GM12892 (cell line): ENCODE measurements at regions not wholly inside any gene's neighbourhood (a gene's known extent, or its start where the extent isn't known, plus 50 kb on each side); places are given as distances from the start of the nearest gene placed in this dataset.

ENCODE experiments used
- POLR2A ChIP-seq: IDR thresholded peaks from 2 replicates; pipeline ENCODE4 v1.6.1; 2011; ENCODE audit warnings: low read depth, low read length, control low read depth
- POLR2AphosphoS5 ChIP-seq: IDR thresholded peaks from 2 replicates; pipeline ENCODE4 v1.6.1; 2011; ENCODE audit warnings: low read depth, low read length, control low read depth

- TF ChIP-seq POLR2AphosphoS5 (no peak), POLR2A (no peak)
These were observed 216.9 kb upstream of the ARHGAP20 start for GRCh38 chr11:110929129-110929528.
